HG03025 (cell line): ENCODE measurements at regions not wholly inside any gene's neighbourhood (a gene's known extent, or its start where the extent isn't known, plus 50 kb on each side); places are given as distances from the start of the nearest gene placed in this dataset.

Experiments
- ATAC-seq: cut with Tn5 transposase; IDR thresholded peaks from one replicate; pipeline ENCODE4 v1.9.1; 2021; ENCODE audit warnings: mild to moderate bottlenecking, moderate library complexity; ENCODE audit not compliant: unreplicated experiment, low FRiP score

GRCh38 chr13:100870898-100871297 is 196.3 kb upstream of the TMTC4 start:
- no peak for ATAC-seq

DNA sequence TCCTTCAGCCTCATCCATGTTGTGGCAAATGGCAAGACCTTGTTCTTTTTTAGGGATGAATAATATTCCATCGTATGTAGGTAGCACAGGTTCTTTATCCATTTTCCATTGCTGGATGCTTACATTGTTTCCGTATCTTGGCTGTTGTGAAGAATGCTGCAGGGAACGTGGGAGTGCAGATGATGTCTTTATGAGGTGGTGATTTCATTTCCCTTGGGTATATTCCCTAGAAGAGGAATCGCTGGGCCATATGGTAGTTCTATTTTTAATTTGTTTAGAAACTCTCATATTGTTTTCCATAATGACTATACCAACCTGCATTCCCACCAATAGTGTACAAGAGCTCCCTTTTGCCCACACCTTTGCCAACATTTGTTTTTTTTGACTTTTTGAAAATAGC is 186.3 kb upstream of the TMTC4 start:
- no peak for ATAC-seq

GRCh38 chr13:100859861-100860260 is 185.3 kb upstream of the TMTC4 start:
- no peak for ATAC-seq

DNA sequence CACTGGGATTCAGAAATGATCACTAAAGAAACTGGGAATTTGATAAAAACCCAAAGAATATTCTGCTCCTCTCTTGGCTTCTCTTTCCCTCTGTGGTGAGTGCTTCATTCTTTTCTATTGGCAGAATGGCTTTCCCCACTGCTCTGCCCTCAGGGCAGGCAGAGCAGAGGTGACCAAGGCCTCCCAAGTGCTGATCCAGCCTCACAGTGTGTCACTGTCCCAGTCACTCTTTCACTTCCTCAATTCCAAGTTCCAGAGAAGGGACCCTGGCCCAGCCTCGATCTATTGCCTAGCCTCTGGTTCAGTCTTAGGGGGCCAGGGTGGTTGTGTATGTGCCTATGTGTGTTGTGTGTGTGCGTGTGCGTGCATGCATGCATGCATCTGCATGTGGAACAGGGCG is 180.6 kb upstream of the TMTC4 start:
- ATAC-seq, result no peak

GRCh38 chr13:100854006-100854405 is 179.4 kb upstream of the TMTC4 start:
- no peak for ATAC-seq

DNA sequence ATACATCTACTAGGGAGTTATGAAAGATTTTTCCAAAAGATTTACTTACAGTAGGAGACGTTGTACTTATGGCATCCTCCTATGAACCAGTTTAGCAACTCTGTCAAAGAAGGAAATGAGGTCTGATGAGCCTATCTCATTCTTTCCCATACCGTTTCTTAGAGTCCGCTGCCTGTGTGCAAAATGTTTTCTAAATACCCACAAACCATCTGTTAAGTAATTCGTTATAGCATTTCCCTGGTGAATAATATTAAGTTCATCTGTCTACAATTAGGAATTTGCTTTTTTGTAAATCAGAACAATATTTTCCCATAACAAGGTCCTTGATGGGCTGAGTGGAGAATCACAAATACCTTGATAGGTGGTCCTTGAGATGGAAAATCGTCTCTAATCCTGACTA is 178.8 kb upstream of the TMTC4 start:
- no peak for ATAC-seq

GRCh38 chr13:100852146-100852545 is 177.6 kb upstream of the TMTC4 start:
- ATAC-seq, result no peak

GRCh38 chr13:100848304-100848703 is 173.7 kb upstream of the TMTC4 start:
- ATAC-seq, result no peak

- ATAC-seq, result no peak
Observed at GRCh38 chr13:100845128-100845757, 170.6 kb upstream of the TMTC4 start.

DNA sequence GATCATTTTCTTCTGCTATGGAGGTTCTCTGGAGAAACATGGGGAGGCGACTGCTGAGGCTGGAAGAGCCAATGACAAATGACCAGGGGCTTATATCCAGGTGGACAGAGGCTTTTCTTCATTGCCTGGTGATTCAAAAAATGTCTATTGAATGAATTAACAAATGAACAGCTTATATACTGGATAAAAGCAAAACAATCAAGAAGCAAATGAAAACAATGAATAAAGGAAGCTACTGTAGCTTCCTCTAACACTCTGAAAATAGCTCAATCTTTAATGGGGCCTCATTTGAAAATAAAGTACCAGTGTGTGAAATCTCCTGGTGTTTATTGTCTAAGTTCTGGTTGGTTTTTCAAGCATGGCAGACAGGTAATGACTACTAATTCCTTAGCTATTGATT is 167.5 kb upstream of the TMTC4 start:
- no peak for ATAC-seq

- no peak for ATAC-seq
Observed at GRCh38 chr13:100838387-100838786, 163.8 kb upstream of the TMTC4 start.

DNA sequence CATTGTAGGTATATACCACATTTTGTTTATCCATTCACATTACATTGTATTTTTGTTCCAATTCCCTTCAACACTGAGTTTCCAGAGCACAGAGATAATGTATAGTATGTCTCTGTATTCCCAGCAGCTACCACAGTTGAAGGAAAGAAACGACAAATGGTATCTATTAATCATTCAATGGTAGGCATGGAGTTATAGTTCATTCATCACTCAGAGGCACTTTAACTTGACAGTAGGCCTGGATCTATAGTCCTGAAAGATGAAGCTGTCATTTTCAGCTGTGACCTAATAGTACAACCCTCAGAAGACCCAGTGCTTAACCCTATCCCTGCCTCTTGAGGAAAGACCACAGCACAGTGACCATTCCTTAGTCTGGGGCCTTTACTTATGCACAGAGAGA is 163.0 kb upstream of the TMTC4 start:
- no peak for ATAC-seq

DNA sequence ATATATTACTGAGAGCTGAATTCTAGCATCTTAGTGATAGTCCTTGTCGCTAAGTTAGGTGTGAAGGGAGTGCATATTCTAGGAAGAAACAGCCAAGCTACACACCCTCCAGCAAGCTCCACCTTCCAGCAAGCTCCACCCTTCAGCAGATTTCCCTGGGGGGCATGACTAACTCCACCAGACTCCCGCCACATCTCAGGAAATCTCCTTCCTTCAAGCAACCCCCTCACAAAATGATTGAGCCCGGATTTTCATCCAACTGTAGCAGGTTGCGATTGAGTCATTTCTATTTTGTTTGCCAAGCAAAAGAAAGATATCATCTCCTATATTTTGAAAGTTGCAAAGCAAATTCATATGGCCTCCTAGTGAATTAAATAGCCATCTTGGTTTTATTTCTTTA is 162.1 kb upstream of the TMTC4 start:
- no peak for ATAC-seq

GRCh38 chr13:100835695-100836094 is 161.1 kb upstream of the TMTC4 start:
- no peak for ATAC-seq

DNA sequence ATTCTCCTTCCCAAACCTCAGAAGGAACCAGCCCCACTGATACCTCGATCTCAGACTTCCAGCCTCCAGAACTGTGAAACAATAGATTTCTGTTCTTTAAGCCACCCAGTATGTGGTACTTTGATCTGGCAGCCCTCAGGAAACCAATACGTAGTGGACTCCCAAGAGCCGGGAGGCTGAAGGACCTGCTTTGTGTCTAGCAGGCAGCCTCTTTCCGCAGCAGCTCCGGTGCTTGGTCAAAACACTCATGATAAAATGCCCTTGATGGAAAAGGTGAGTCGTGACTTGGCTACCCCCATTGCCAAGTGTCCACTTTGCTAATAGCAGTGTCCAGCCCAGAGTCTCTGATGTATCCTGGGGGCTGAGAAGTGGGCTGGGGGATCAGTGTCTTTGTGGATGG is 158.8 kb upstream of the TMTC4 start:
- ATAC-seq, result no peak

GRCh38 chr13:100828226-100828625 is 153.6 kb upstream of the TMTC4 start:
- ATAC-seq, result no peak

GRCh38 chr13:100827489-100828176 is 153.0 kb upstream of the TMTC4 start:
- ATAC-seq, result no peak

DNA sequence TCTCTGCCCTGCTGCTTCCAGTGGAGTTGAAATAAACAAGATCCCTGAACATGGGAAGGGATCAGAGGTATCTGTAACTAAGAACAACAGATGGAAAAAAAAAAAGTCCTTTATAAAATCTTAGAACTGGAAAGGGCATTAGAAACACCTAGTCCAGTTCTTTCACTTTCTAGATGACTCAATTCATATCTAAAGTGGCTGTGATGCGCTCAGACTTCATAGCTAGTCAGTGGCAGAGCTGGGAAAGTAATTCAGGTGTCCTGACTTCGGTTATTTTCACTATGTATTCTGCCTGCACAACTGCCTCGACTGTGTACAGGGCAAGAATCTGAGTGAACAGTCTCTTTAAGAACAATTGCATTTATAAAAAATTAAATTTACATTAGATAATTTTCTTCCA is 151.8 kb upstream of the TMTC4 start:
- ATAC-seq, result no peak

- ATAC-seq, result no peak
Observed at GRCh38 chr13:100825557-100825956, 151.0 kb upstream of the TMTC4 start.

GRCh38 chr13:100824366-100824765 is 149.8 kb upstream of the TMTC4 start:
- no peak for ATAC-seq

DNA sequence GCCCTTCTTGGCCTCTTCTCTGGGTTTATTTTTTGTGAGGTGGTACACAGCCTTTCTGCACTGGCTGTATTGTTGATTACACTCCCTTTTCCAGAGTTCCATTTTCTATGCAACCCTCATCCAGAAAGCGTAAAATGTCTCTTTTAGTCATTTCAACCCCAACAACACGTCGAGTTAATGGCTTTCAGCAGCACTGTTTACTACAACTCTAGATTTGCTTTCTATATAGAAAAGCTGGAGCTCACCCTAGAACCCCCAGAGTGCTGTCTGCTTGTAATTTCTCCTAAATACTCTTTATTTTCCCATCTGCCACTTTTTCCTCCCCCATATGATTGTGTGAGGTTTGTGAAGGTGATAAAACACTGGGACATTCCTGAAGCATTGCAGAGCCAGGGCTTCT is 148.9 kb upstream of the TMTC4 start:
- ATAC-seq, result no peak

- ATAC-seq, result no peak
Observed at GRCh38 chr13:100822871-100823443, 148.4 kb upstream of the TMTC4 start.
